NCI-H526 (cell line): ENCODE measurements at regions not wholly inside any gene's neighbourhood (a gene's known extent, or its start where the extent isn't known, plus 50 kb on each side); places are given as distances from the start of the nearest gene placed in this dataset.
"Not testable (repeated sequence)": the region's sequence is repeated elsewhere in the genome, so short reads cannot be mapped to it uniquely, and the experiment has no call there.

Experiments
- DNase-seq, 2 experiments: peaks; one replicate each; lab custom pipeline; 2025; lab: John Stamatoyannopoulos, UW

GRCh38 chr6:91198588-91199255 lies 611.9 kb upstream of the MAP3K7 start:
- no peak for DNase-seq

GRCh38 chr6:91196729-91197128 lies 609.9 kb upstream of the MAP3K7 start:
- DNase-seq: no peak

GRCh38 chr6:91193446-91193845 lies 606.6 kb upstream of the MAP3K7 start:
- DNase-seq: no peak

- not testable (repeated sequence) for DNase-seq
Measured at GRCh38 chr6:91190041-91190440, 603.2 kb upstream of the MAP3K7 start.

GRCh38 chr6:91185072-91185471 lies 598.2 kb upstream of the MAP3K7 start:
- DNase-seq: no peak

GRCh38 chr6:91181416-91181815 lies 594.5 kb upstream of the MAP3K7 start:
- DNase-seq: no peak

- DNase-seq: no peak
Measured at GRCh38 chr6:91173651-91174050, 586.8 kb upstream of the MAP3K7 start.

GRCh38 chr6:91173186-91173585 lies 586.3 kb upstream of the MAP3K7 start:
- DNase-seq: no peak

- no peak for DNase-seq
Measured at GRCh38 chr6:91171754-91172462, 585.0 kb upstream of the MAP3K7 start.

- peak in 1 of 2 experiments; percentile 27 for DNase-seq
Measured at GRCh38 chr6:91167846-91168245, 581.0 kb upstream of the MAP3K7 start.

- no peak for DNase-seq
Measured at GRCh38 chr6:91166271-91167046, 579.6 kb upstream of the MAP3K7 start.

GRCh38 chr6:91164105-91164504 lies 577.2 kb upstream of the MAP3K7 start:
- DNase-seq: no peak

- no peak for DNase-seq
Measured at GRCh38 chr6:91161246-91161645, 574.4 kb upstream of the MAP3K7 start.

- no peak for DNase-seq
Measured at GRCh38 chr6:91155129-91155785, 568.4 kb upstream of the MAP3K7 start.

- DNase-seq: no peak
Measured at GRCh38 chr6:91152824-91153223, 566.0 kb upstream of the MAP3K7 start.

GRCh38 chr6:91149956-91150705 lies 563.3 kb upstream of the MAP3K7 start:
- peak; percentile 74 to 86 for DNase-seq

GRCh38 chr6:91149246-91149955 lies 562.5 kb upstream of the MAP3K7 start:
- no peak for DNase-seq

GRCh38 chr6:91144126-91144525 lies 557.3 kb upstream of the MAP3K7 start:
- DNase-seq: no peak

GRCh38 chr6:91142154-91142553 lies 555.3 kb upstream of the MAP3K7 start:
- no peak for DNase-seq

GRCh38 chr6:91141346-91141745 lies 554.5 kb upstream of the MAP3K7 start:
- no peak for DNase-seq

GRCh38 chr6:91140449-91140848 lies 553.6 kb upstream of the MAP3K7 start:
- peak; percentile 20 to 27 for DNase-seq
